Fibroblast of the conjunctiva (primary cell): ENCODE measurements at regions not wholly inside any gene's neighbourhood (a gene's known extent, or its start where the extent isn't known, plus 50 kb on each side); places are given as distances from the start of the nearest gene placed in this dataset.
"Not testable (repeated sequence)": the region's sequence is repeated elsewhere in the genome, so short reads cannot be mapped to it uniquely, and the experiment has no call there.

ENCODE experiments used
- DNase-seq: peaks from one replicate; pipeline ENCODE4 v3.0.0-alpha.2; 2010; ENCODE audit warnings: low read depth

DNA sequence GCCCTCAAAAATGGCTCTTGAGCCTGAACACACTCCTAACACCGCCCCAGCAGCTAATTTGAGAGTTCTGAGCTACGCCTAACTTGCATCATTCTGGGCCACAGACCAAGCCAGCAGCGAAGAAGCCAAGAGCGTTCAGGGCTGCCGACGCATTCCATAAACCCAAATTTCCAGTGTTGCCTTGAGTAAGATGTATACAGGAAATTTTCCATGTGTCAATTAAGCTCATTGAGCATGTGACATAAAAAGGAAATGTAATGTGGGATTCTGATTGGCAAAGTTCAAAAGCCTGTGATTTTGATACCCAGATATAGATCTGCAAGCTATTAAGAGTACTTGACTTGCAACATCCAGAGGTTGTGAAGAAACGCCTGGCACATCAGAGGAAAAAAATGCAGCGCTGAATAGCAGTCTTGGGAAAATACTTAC, 148.6 kb upstream of the NR2F2 start:
- peak; percentile 96 for DNase-seq

DNA sequence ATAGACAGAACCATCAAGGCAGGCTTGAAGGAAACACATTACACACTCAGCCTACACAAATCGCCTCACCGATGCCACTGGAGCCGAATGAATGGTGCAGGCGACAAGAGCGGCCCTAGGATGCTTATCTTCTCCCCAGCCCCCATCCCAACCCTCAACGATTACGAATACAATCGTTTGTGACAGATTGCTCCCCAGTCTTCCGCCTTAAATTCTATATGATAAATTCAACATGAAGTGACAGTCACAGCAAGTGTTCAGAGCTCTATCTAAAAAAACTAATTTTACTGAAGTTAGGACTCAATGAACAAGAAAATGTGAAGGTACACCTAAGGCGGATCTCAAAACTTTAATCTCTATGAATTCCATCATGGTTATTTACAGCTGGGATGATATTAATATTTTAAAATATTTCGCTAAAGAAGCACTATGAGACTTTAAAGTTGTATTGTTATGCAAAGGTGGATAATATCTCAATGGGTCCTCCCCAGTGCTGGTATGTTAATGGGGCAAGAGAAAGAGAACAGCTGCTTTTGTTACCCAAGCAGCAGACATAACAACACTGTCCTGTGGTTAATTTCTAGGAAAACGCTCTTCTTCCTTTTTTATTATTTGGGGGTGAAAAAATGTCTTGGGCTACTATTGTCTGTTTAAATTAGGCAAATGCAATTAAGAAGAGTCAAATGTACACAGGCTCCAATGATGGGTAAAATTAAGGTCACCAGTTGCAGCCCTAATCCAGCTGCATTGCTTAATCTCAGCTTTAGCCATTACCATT, 147.6 kb upstream of the NR2F2 start:
- no peak for DNase-seq

DNA sequence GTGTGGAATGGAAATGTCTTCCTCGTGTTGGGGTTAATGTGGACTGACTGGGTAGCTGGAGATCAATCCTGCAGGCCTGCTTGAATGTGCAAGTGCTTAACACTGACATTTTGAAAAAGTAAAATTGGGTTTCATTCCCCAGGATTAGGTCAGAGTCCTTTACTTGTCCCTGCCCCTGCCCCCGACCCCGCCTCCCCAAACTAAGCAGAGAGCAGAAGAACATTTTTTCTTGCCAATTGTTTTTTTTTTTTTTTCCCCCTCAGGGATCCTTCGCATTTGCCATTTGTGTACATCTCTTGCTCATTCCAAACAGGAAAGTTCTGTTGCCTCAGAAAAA, 147.0 kb upstream of the NR2F2 start:
- DNase-seq: no peak

DNA sequence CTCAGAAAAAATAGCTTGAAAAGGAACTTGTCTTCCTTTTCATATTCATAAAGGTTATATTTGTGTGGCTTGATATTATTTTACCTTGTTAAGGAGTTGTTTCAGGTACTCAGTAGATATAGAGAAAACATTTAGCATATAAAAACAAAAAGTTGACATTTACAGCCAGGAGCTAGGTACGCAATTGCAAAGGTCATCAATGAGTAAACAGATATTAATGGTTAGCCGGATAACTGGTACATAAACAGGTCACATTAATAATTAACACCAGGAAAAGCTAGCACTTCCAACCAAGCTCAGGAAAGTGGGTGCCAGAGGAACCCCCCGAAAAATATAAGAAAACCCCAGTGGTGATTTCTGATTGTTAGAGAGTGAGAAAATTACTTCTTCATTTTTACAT, 146.6 kb upstream of the NR2F2 start:
- no peak for DNase-seq

DNA sequence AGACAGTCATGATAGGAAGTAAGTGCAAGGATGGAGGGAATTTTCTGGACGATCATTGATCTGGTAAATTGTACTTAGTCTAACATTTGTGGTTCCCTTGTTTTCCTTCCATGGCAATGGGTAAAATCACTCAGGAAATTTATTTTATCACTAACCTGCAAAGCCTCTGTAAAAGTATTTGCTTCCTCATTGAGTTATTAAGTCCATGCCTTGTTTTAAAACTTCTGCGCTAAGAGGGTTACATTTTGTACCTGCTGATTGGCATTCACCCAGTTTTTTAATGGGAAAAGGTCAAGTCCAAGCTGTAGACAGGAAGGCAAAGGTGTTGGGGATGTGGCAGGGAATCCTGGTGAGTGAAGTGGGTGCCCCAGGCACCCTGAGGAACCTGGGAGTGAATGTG, 146.2 kb upstream of the NR2F2 start:
- no peak for DNase-seq

DNA sequence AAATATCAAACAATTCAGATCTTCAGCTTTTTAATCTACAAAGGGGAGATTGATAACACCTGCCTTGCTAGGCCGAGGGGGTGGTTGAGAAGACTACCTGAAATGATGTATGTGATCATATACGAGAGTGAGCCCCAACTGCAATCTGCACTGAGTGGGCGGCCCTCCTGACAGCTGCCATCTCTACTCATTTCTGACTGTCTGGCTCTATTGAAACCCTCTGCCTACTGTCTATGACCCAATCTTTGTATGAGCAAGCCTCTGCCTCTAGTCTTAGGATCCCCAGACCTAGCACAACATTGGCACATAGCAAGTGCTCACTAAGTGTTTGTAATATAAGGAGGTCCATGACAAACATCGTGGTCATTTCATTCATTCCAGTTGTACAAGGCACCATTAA, 144.4 kb upstream of the NR2F2 start:
- no peak for DNase-seq

DNA sequence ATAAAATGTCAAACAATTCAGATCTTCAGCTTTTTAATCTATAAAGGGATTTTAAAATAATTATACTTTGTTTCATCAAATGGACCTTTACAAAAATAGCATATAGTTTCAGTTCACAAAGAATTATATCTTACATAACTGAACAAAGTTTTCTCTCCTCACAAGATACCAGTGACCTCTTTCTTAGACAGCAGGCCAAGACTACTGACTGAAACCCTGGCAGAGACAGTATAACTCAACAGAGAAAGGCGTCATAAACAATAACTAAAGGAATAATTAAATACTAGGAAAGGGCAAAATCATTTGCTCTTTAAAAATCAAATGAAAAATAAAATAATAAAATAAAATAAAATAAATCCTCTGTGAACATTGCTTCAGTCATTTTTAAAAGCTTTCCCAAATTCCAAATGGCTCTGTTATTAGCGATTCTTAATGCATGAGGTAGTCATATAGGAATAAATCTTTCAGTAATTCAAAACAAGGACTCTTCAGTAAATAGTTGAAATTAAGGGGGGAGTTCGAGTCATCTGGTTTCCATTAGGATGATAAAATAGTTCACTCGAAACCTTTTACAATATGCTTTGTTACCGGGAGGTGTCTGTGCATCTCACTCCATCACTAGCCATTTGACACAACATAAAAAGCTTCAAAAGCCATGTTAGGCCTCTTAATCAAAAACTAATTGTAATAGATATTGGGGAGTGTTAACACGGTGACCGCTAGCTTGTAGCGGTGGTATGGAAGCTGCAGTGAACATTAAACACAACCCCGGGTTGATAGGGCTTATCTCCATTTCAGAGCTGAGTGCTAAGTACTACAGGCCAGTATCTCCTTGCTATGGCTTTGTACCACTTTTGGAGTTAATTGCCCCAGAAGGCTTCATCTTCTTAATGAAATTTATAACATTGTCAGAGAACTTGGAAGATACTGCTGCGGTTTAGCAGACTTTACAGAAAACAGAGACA, 142.9 kb upstream of the NR2F2 start:
- DNase-seq: no peak

DNA sequence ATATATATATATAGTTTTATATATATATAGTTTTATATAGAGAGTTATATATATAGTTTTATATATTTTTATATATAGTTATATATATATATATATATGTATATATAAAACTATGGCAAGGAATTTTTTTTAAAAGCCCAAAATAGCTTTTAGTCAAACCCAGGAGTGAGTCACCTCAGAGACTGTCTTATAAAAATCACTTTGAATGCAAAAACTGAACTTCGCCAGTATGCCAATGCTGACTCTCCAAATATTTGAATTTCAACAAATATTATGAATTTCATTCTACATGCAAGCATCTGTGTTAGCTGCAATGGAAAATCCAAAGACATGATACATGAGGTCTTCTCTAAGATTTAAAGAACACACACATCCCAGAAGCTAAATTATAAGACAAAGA, 132.8 kb upstream of the NR2F2 start:
- no peak for DNase-seq

DNA sequence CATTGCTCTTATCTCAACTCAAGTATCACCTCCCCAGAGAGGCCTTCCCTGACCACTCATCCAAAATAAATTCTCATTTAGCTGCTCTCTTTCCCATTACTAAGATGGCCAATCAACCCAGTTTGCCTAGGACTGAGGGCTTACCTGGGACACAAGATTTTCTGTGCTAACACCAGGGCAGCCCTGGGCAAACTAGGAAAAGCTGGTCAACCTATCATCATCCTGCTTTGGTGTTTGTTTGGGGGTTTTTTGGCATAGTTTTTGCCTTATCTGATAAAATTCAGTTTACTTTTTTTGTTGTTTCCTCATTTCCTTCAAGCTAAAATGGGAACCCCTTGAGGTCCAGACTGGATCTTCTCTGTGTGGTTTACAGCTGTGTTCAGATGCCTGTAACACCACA, 131.4 kb upstream of the NR2F2 start:
- no peak for DNase-seq

DNA sequence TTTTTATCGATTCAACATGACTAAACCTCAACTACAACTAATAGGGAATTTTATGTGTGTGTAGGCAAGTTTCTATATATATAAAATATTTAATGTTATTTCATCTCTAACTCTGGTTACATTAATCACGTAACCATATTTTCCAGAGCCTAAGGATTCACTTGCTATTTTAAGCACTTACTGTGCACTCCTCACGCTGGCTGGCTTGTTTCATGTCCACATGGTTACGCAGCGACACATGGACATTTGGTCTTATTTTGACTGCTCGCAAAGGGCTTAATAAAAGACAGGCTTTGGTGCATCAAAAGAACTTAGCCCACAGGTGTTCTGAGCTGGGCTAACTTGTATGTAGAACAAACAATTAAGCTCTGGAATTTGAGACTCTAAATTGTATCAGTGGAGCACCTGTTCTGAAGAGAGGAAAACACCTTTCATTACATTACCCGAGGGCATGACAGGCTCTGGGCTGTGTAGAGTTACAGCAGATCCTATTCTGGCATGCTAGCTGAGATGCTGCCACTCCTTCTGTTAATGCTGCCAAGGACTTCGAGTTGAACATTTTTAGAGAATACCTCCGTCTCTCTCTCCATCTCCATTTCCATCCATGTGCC, 130.0 kb upstream of the NR2F2 start:
- no peak for DNase-seq

DNA sequence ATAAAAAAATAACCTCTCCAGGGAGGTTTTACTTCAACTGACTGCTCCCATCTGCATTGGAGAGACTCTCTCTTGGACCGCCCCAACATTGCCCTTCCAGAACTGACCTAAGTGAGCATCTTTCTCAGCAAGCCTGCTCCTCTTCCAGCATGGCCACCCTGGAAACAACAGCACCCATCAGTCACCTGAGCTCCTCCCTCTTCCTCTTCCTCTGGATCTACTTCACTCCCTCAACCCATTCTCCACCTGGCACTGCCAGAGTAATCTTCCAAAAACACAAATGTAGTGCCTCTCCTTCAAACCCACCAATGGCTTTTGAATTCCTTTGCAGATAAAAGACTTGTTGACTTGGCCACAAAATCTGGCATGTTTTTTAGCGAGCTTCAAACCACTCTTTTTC, 128.8 kb upstream of the NR2F2 start:
- DNase-seq: no peak

DNA sequence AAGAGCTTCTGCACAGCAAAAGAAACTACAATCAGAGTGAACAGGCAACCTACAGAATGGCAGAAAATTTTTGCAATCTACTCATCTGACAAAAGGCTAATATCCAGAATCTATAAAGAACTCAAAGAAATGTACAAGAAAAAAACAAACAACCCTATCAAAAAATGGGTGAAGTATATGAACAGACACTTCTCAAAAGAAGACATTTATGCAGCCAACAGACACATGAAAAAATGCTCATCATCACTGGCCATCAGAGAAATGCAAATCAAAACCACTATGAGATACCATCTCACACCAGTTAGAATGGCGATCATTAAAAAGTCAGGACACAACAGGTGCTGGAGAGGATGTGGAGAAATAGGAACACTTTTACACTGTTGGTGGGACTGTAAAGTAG, 124.9 kb upstream of the NR2F2 start:
- DNase-seq: not testable (repeated sequence)

DNA sequence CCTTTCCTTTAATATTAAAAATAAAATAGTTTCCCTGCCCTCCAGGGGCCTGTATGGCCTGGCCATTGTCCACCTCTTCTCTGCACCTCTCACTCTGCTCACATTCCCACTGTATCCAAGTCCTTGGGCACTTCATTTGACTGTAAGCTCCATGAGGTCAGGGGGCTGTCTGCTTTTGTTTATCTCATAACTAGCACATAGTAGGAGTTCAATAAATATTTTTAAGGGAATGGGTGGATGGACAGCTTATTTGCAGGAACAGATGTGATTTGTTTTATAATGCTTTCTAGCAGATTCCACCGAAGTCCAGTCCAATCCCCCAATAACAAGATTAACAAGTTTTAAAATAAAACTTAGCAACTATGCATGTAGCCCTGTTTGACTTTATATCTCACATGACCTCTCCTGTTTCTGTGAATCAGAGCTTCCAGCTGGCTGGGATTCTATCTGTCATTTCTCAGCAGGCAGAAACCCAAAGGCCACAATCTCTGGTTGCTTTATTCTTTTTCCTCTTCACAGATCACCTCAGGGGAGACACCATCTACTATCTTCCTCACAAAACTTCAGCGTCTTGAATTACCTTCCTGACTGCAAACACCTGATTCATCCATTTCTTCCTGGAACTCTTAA, 123.0 kb upstream of the NR2F2 start:
- DNase-seq: no peak

DNA sequence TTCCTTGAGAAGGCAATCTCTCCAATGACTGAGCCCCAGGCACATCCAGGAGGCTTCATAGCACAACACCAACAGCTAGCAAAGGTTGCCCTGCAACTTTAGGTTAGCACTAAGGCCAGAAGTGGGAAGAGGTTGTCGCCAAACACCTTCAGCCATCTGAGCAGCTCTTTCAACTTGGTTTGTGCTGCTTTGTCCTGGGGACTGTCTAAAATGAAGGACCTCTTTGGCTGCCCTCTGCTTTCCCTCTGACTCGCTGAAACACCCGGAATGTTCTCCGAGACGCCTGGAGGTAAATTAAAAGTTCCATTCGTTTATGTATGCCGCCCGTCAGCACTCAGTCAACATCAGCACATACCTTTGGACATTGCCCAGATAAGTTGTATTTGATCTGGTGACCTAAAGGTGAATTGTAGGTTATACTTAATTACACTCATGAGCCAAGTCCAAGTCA, 121.2 kb upstream of the NR2F2 start:
- no peak for DNase-seq

DNA sequence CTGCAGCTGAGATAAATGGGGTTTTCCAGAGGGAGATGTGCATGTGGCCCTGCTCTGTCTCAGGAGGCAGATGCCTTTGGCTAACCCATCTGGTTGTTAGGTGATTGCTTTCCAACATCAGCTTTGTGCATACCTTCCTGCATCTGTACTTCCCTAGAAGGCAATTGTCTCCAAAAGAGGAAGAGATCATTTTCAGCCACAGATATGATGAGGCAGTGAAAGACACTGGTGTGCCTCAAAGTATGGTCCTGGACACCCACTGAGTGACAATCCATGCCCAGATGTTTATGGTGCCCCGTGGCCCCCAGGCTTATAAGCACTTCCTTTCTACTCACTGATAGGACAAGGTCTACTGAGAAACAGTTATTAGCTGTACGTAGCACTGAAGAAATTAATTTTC, 117.5 kb upstream of the NR2F2 start:
- DNase-seq: no peak

DNA sequence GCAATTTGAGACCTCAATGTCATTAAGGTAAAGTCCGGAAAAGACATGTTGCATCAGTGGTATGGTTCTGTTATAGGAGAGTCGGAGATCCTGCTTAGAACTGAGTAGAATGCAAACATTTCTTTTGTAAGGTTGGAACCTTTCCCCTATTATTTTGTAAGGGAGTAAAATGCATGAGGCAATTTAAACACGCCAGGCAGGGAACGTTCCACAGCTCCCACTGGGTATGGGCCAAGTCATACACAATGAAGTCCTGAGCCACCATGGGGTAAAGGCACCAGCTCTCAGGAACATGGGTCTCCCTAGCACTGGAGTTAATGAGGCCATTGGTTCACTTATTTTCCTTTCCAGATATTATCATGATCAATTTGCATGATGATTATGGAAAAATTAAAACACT, 116.6 kb upstream of the NR2F2 start:
- no peak for DNase-seq

DNA sequence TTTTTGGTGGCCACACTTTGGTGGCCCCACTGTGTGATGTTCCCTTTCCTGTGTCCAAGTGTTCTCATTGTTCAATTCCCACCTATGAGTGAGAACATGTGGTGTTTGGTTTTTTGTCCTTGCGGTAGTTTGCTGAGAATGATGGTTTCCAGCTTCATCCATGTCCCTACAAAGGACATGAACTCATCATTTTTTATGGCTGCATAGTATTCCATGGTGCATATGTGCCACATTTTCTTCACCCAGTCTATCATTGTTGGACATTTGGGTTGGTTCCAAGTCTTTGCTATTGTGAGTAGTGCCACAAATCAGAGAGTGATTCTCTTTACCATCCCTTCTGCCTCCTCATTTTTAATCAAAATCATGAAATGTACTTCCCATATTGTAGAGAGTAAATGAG, 114.0 kb upstream of the NR2F2 start:
- not testable (repeated sequence) for DNase-seq

DNA sequence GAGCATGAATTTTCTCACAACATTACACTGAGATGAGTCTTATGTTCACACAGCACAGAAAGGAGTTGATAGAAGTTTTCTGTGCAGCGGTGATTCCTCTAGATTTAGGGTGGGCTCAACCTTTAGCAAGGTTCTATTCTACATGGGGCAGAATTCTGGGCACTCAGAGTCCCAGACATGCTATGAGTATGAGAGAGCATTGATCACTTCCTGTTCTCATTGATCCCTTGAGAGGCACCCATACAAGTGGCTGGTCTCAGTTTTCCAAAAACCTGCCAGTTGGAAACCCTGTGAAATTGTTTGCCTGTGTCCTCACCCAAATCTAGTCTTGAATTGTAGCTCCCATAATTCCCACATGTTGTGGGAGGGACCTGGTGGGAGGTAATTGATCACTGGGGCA, 112.5 kb upstream of the NR2F2 start:
- no peak for DNase-seq

DNA sequence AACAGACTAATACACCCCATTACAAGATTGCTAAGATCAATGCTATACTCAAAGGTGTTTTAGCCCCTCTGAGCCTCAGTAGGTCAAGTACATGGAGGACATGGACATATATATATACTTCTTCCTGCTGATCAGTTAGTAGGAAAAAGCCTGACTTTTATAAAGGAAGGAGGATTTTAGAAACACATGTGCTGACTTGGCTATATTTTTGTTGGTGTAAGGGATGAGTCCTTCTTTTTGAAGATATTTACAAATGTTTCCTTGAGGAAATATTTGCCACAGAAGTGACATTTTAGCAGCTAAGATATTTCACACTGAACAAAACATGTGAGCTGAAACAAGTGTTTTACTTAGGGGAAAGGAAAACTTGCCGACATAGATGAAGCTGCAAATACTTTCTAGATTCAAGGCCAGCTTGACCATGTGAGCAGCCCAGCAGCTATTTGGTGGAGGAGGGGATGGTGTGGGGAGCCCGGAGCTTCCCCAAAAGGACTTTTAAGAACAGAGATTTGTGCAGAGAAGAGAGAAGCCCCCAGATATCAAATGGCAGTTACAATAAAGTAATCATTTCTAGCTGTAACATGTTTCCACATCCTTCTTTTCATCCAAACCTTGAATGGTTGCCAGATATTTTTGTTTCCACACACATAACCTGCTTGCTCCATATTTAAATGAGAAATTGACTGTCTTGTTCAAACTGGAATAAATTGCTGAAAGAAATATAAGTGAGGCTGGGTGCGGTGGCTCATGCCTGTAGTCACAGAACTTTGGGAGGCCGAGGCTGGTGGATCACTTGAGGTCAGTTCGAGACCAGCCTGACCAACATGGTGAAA, 111.7 kb upstream of the NR2F2 start:
- DNase-seq: no peak

DNA sequence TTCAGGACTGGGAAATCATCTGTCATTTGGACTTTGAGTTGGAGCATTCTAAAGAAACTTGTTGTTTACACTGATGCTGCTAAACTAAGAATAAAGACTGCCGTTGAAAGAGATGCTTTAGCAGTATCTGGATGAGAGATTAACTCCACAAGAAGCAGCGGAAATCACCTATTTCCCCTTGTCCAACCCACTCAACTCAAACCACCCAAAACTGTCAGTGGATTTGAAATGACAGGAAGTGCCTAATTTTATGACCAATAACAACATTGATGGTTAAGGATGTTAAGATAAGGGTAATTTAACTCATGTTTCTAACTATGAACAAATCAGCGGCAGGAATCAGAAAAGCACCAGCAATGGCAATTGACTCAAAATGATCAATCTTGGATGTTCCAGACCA, 110.8 kb upstream of the NR2F2 start:
- DNase-seq: no peak

DNA sequence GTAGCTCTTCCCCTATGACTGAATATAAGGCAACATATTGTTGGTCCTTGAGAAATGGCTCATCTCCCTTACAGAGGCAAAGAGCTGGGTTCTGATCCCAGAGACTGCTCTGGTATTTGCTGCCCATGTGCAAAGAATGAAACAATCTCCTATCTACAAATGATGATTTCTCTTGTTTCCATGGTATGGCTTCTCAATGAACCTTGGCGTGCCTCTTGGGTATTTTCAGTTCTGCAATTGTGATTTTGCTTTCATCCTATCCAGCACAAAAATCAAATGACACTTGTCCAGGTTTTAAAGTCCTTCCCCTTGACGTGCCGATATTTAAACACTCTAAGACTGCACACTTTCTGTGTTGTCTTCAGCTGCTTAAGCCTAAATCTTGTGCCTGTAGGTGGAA, 109.8 kb upstream of the NR2F2 start:
- no peak for DNase-seq

DNA sequence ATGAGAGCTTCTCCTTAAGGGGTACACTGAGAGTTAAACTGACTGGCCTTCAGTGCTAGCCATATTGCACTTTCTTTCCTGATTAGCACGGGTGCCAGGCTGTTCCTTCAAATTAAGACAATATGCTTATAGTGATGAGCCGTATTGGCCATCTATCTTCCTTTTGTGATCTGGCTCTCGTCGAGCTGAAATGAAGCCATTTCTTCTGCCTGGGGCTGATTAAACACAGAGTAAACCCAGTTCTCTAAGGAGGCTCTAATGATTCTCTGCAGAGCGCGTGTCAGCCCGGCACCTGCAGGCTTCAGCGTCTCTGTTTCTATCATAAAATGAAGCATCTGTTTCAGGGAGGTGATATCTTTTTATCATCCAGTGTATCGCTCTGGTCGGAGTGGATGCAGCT, 107.5 kb upstream of the NR2F2 start:
- DNase-seq: no peak
